Frontal cortex (tissue), 3 donors: ENCODE measurements at regions not wholly inside any gene's neighbourhood (a gene's known extent, or its start where the extent isn't known, plus 50 kb on each side); places are given as distances from the start of the nearest gene placed in this dataset.

Experiments
- DNase-seq, 2 donors: peaks; one replicate each; pipeline ENCODE4 v3.0.0; 2012; ENCODE audit warnings: low spot score in 2 of 2
- FAIRE-seq: peaks from 2 replicates; lab custom pipeline; 2012; peaks lifted over from hg19 to GRCh38; lab: Jason Lieb, UNC
- donor health status: control.
- donor health status: control.
- donor health status: control.

GRCh38 chr12:123044351-123044750, 63.9 kb downstream of the ARL6IP4 start:
- DNase-seq: no peak
- FAIRE-seq: no peak

GRCh38 chr12:123043536-123044001, 63.1 kb downstream of the ARL6IP4 start:
- peak in 1 of 2 donors; percentile 73 for DNase-seq
- no peak for FAIRE-seq

- DNase-seq (no peak), FAIRE-seq (no peak)
These were observed 62.4 kb downstream of the ARL6IP4 start for GRCh38 chr12:123042833-123043232.

- no peak for FAIRE-seq
These were observed 61.6 kb downstream of the ARL6IP4 start for GRCh38 chr12:123041811-123042655.

GRCh38 chr12:123041042-123041531, 60.6 kb downstream of the ARL6IP4 start:
- FAIRE-seq (no peak), DNase-seq (no peak)

More at GRCh38 chr12:123041811-123042655, 61.6 kb downstream of the ARL6IP4 start:
- no peak for DNase-seq

- DNase-seq: no peak
- peak; percentile 43 for FAIRE-seq
These were observed 59.6 kb downstream of the ARL6IP4 start for GRCh38 chr12:123040106-123040505.

- DNase-seq (no peak), FAIRE-seq (no peak)
These were observed 58.5 kb downstream of the ARL6IP4 start for GRCh38 chr12:123038966-123039365.

GRCh38 chr12:123038486-123038885, 58.0 kb downstream of the ARL6IP4 start:
- FAIRE-seq (no peak), DNase-seq (no peak)

- FAIRE-seq (no peak), DNase-seq (no peak)
These were observed 57.3 kb downstream of the ARL6IP4 start for GRCh38 chr12:123037791-123038190.

- no peak for FAIRE-seq
- no peak for DNase-seq
These were observed 56.2 kb downstream of the ARL6IP4 start for GRCh38 chr12:123036466-123037285.

- FAIRE-seq (no peak), DNase-seq (no peak)
These were observed 55.4 kb downstream of the ARL6IP4 start for GRCh38 chr12:123035841-123036240.

- DNase-seq (no peak), FAIRE-seq (no peak)
These were observed 54.4 kb downstream of the ARL6IP4 start for GRCh38 chr12:123034865-123035264.

GRCh38 chr12:123034022-123034541, 53.6 kb downstream of the ARL6IP4 start:
- DNase-seq (no peak), FAIRE-seq (no peak)

GRCh38 chr12:123033392-123034021, 53.0 kb downstream of the ARL6IP4 start:
- FAIRE-seq (no peak), DNase-seq (no peak)

GRCh38 chr12:123032736-123033391, 52.4 kb downstream of the ARL6IP4 start:
- no peak for DNase-seq
- no peak for FAIRE-seq
